GM12865 (cell line): ENCODE measurements at regions not wholly inside any gene's neighbourhood (a gene's known extent, or its start where the extent isn't known, plus 50 kb on each side); places are given as distances from the start of the nearest gene placed in this dataset.

ENCODE experiments used
- DNase-seq: peaks from one replicate; pipeline ENCODE4 v3.0.0; 2010; ENCODE audit warnings: low read depth
- H3K4me3 ChIP-seq: 2 replicates; pipeline ENCODE4 v1.5.1; 2011; ENCODE audit warnings: mild to moderate bottlenecking, low read depth, low read length, control low read depth
- CTCF ChIP-seq: IDR thresholded peaks from 2 replicates; pipeline ENCODE4 v1.5.1; 2011; ENCODE audit warnings: low read length, control low read depth, low read depth, inconsistent platforms; ENCODE audit not compliant: insufficient read depth; ENCODE audit errors: missing control alignments

- no peak for TF ChIP-seq CTCF
- DNase-seq: no peak
- no peak overlapping the region for H3K4me3 ChIP-seq
Measured at GRCh38 chr7:46707973-46708372, 786.9 kb upstream of the IGFBP3 start.

GRCh38 chr7:46705386-46706255, 784.5 kb upstream of the IGFBP3 start:
- no peak overlapping the region for H3K4me3 ChIP-seq
- no peak for TF ChIP-seq CTCF
- DNase-seq: no peak

DNA sequence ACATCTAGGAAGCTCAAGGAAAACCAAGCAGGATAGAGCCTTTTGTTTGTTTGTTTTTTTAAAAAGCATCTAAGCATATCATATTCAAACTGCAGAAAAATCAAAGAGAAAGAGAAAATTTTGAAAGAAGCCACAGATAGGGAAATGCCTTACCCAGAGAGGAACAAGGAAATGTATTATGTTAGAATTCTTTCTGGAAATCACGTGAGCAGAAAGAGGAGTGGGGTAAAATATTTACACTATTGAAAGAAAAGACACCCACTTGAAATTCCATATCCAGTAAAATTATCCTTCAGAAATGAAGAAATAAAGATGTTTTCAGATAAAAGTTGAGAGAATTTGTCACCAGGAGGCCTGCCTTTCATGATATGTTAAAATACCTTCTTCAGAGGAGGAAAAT, 775.7 kb upstream of the IGFBP3 start:
- no peak overlapping the region for H3K4me3 ChIP-seq
- no peak for TF ChIP-seq CTCF
- DNase-seq: no peak

- TF ChIP-seq CTCF: no peak
- DNase-seq: no peak
- H3K4me3 ChIP-seq: no peak overlapping the region
Measured at GRCh38 chr7:46695051-46695708, 774.1 kb upstream of the IGFBP3 start.

- no peak overlapping the region for H3K4me3 ChIP-seq
- TF ChIP-seq CTCF: no peak
- DNase-seq: no peak
Measured at GRCh38 chr7:46694058-46694457, 773.0 kb upstream of the IGFBP3 start.

- no peak for TF ChIP-seq CTCF
- DNase-seq: no peak
- no peak overlapping the region for H3K4me3 ChIP-seq
Measured at GRCh38 chr7:46687203-46687602, 766.1 kb upstream of the IGFBP3 start.
